H1 (cell line): ENCODE measurements at regions not wholly inside any gene's neighbourhood (a gene's known extent, or its start where the extent isn't known, plus 50 kb on each side); places are given as distances from the start of the nearest gene placed in this dataset.

ENCODE experiments used
- CTCF ChIA-PET: fragments of 300-600 bp; sonication (Branson Sonifier 250); formaldehyde crosslinking; loops from one replicate; lab custom pipeline; 2021; ENCODE audit not compliant: partially characterized antibody; lab: Charles Lee
- POLR2A ChIA-PET: fragments of 300-600 bp; sonication (Branson Sonifier 250); formaldehyde crosslinking; loops from one replicate; lab custom pipeline; 2021; ENCODE audit warnings: inconsistent platforms; ENCODE audit not compliant: partially characterized antibody; lab: Charles Lee
- DNase-seq, 2 experiments: peaks; one replicate each; pipeline versions ENCODE4 v3.0.0 to v3.0.0-alpha.2; 2010 to 2022; ENCODE audit warnings: low spot score in 2 of 2, low read depth in 1 of 2, mixed read lengths in 1 of 2
- FAIRE-seq: peaks from 2 replicates; lab custom pipeline; 2011; peaks lifted over from hg19 to GRCh38; lab: Jason Lieb, UNC
- H2AFZ ChIP-seq: 2 replicates; pipeline ENCODE4 v1.8.1; 2012; ENCODE audit warnings: low read length, inconsistent platforms
- H2AK5ac ChIP-seq: 2 replicates; pipeline ENCODE4 v1.6.1; 2013; ENCODE audit warnings: low read depth, low read length
- H2BK120ac ChIP-seq: replicated peaks from 2 replicates; pipeline ENCODE3; 2013; ENCODE audit warnings: low read depth, low read length, inconsistent platforms
- H2BK12ac ChIP-seq: 2 replicates; pipeline ENCODE4 v1.6.1; 2013; ENCODE audit warnings: low read depth, low read length
- H2BK15ac ChIP-seq: 2 replicates; pipeline ENCODE4 v1.6.1; 2013; ENCODE audit warnings: low read length
- H2BK20ac ChIP-seq: 2 replicates; pipeline ENCODE4 v1.6.1; 2013; ENCODE audit warnings: low read length
- H2BK5ac ChIP-seq: 2 replicates; pipeline ENCODE4 v1.6.1; 2013; ENCODE audit warnings: low read depth, low read length
- H3K14ac ChIP-seq: 2 replicates; pipeline ENCODE4 v1.6.1; 2013; ENCODE audit warnings: inconsistent platforms; ENCODE audit not compliant: insufficient read length
- H3K18ac ChIP-seq: 2 replicates; pipeline ENCODE4 v1.6.1; 2013; ENCODE audit warnings: low read length; ENCODE audit errors: extremely low read depth
- H3K23ac ChIP-seq: 2 replicates; pipeline ENCODE4 v1.6.1; 2013; ENCODE audit warnings: inconsistent platforms; ENCODE audit not compliant: insufficient read length
- H3K23me2 ChIP-seq: 2 replicates; pipeline ENCODE4 v1.6.1; 2013; ENCODE audit warnings: low read depth, low read length
- H3K27ac ChIP-seq: 2 replicates; pipeline ENCODE4 v1.6.1; 2011; ENCODE audit warnings: low read depth, low read length, inconsistent platforms
- H3K27me3 ChIP-seq, 4 experiments: replicated peaks in 1 of 4; 1 replicate in 1 of 4; 2 replicates in 3 of 4; pipeline versions ENCODE4 v1.6.1 to v1.8.1; 2011 to 2013; ENCODE audit warnings: low read length in 3 of 4, mild to moderate bottlenecking in 3 of 4, inconsistent platforms in 2 of 4, mixed read lengths in 2 of 4, moderate library complexity in 1 of 4; ENCODE audit not compliant: control insufficient read depth in 3 of 4, insufficient read depth in 3 of 4; ENCODE audit errors: extremely low read depth in 1 of 4
- H3K36me3 ChIP-seq, 4 experiments: 2 replicates each; pipeline versions ENCODE4 v1.6.1 to v1.8.1; 2011 to 2013; ENCODE audit warnings: mild to moderate bottlenecking in 4 of 4, low read length in 3 of 4, moderate library complexity in 2 of 4, control low read depth in 1 of 4, inconsistent platforms in 1 of 4; ENCODE audit not compliant: insufficient read depth in 4 of 4, control insufficient read depth in 2 of 4
- H3K4ac ChIP-seq: replicated peaks from 2 replicates; pipeline ENCODE3; 2013; ENCODE audit warnings: low read length, low read depth, mixed read lengths, inconsistent platforms; ENCODE audit not compliant: insufficient read length
- H3K4me1 ChIP-seq, 4 experiments: replicated peaks in 1 of 4; 1 replicate in 1 of 4; 2 replicates in 3 of 4; pipeline versions ENCODE4 v1.6.1 to v1.8.1; 2011 to 2013; ENCODE audit warnings: low read length in 3 of 4, inconsistent platforms in 2 of 4, mixed read lengths in 1 of 4; ENCODE audit not compliant: insufficient read depth in 4 of 4, control insufficient read depth in 3 of 4
- H3K4me2 ChIP-seq, 2 experiments: 2 replicates each; pipeline versions ENCODE4 v1.6.1 to v1.8.1; 2011 to 2013; ENCODE audit warnings: low read depth in 2 of 2, low read length in 2 of 2, control low read depth in 1 of 2, inconsistent platforms in 1 of 2, mild to moderate bottlenecking in 1 of 2; ENCODE audit not compliant: insufficient read depth in 1 of 2
- H3K4me3 ChIP-seq, 4 experiments: fragments of 200-600, 300-600 bp in 1 of 4; sonication (generic), shearing (Covaris generic), sonication (Bioruptor Twin) in 1 of 4; 2 replicates each; pipeline versions ENCODE4 v1.5.1 to v1.8.1; 2011 to 2016; ENCODE audit warnings: low read length in 4 of 4, low read depth in 3 of 4, control low read depth in 2 of 4, inconsistent platforms in 2 of 4, mild to moderate bottlenecking in 2 of 4, mixed read lengths in 1 of 4, moderate library complexity in 1 of 4; ENCODE audit not compliant: insufficient read depth in 2 of 4; ENCODE audit errors: extremely low read depth in 1 of 4
- H3K56ac ChIP-seq: replicated peaks from 2 replicates; pipeline ENCODE3; 2013; ENCODE audit warnings: low read depth, mild to moderate bottlenecking, mixed read lengths, low read length, inconsistent platforms; ENCODE audit not compliant: insufficient read length
- H3K79me1 ChIP-seq: 2 replicates; pipeline ENCODE4 v1.6.1; 2013; ENCODE audit warnings: low read depth, low read length, control low read depth
- H3K79me2 ChIP-seq, 2 experiments: 2 replicates each; pipeline versions ENCODE4 v1.6.1 to v1.8.1; 2012 to 2013; ENCODE audit warnings: low read length in 2 of 2, mild to moderate bottlenecking in 2 of 2, inconsistent platforms in 1 of 2; ENCODE audit not compliant: insufficient read depth in 2 of 2, control insufficient read depth in 1 of 2
- H3K9ac ChIP-seq, 4 experiments: replicated peaks in 1 of 4; 1 replicate in 1 of 4; 2 replicates in 3 of 4; pipeline versions ENCODE4 v1.6.1 to v1.8.1; 2011 to 2013; ENCODE audit warnings: low read depth in 3 of 4, low read length in 3 of 4, control low read depth in 2 of 4, mild to moderate bottlenecking in 2 of 4, moderate library complexity in 2 of 4, inconsistent platforms in 1 of 4; ENCODE audit errors: extremely low read depth in 1 of 4
- H3K9me3 ChIP-seq, 2 experiments: 2 replicates each; pipeline versions ENCODE4 v1.6.1 to v1.8.1; 2012 to 2013; ENCODE audit warnings: mild to moderate bottlenecking in 2 of 2, moderate library complexity in 2 of 2, control low read depth in 1 of 2, inconsistent platforms in 1 of 2, low read depth in 1 of 2, low read length in 1 of 2, mixed read lengths in 1 of 2; ENCODE audit not compliant: insufficient read depth in 2 of 2
- H4K20me1 ChIP-seq, 2 experiments: replicated peaks in 1 of 2; 2 replicates each; pipeline versions ENCODE3 to v1.8.1; 2011 to 2013; ENCODE audit warnings: inconsistent platforms in 2 of 2, low read length in 2 of 2, mild to moderate bottlenecking in 1 of 2; ENCODE audit not compliant: insufficient read depth in 2 of 2, control insufficient read depth in 1 of 2
- H4K5ac ChIP-seq: 2 replicates; pipeline ENCODE4 v1.6.1; 2013; ENCODE audit warnings: low read length, low read depth, mixed read lengths, inconsistent platforms; ENCODE audit not compliant: insufficient read length
- H4K8ac ChIP-seq: 2 replicates; pipeline ENCODE4 v1.8.0; 2013; ENCODE audit warnings: mild to moderate bottlenecking, moderate library complexity, low read length, inconsistent platforms; ENCODE audit not compliant: insufficient read depth; ENCODE audit errors: extremely low read depth
- H4K91ac ChIP-seq: replicated peaks from 2 replicates; pipeline ENCODE3; 2013; ENCODE audit warnings: low read length, mixed read lengths, inconsistent platforms; ENCODE audit not compliant: insufficient read length
- BCL11A ChIP-seq, 2 experiments: IDR thresholded peaks; one replicate each; pipeline ENCODE4 v1.6.1; 2011; ENCODE audit warnings: low read depth in 2 of 2, low read length in 2 of 2, mild to moderate bottlenecking in 2 of 2
- CHD1 ChIP-seq: IDR thresholded peaks from 2 replicates; pipeline ENCODE4 v1.6.1; 2012; ENCODE audit warnings: low read depth, low read length, improper control_type of control experiment
- JUND ChIP-seq: IDR thresholded peaks from 2 replicates; pipeline ENCODE4 v1.6.1; 2011; ENCODE audit warnings: mild to moderate bottlenecking, improper control_type of control experiment, low read length
- WGBS, 2 experiments: shearing (Covaris generic) in 1 of 2; methylation state at CpG; one replicate each; pipeline versions ENCODE4 v1.1.6 to v1.1.7; 2013 to 2015; ENCODE audit warnings: low lambda C conversion rate in 2 of 2, mixed read lengths in 2 of 2, inconsistent platforms in 1 of 2, low coverage in 1 of 2, missing lambda C conversion rate in 1 of 2; ENCODE audit not compliant: insufficient replicate concordance in 2 of 2, insufficient coverage in 1 of 2, insufficient read length in 1 of 2; ENCODE audit errors: extremely low coverage in 1 of 2, missing lambda C conversion rate in 1 of 2; 5-methylcytosine and 5-hydroxymethylcytosine counted together

DNA sequence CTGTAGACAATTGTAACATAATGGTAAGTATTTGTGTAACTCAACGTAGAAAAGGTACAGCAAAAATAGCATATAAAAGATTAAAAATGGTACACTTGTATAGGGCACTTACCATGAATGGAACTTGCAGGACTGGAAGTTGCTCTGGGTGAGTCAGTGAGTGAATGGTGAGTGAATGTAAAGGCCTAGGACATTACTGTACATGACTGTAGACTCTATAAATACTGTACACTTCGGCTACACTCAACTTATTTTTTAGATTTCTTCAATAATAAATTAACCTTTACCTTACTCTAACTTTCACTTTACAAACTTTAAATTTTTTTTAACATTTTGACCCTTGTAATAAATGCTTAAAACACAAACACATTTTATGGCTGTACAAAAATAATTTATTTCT lies 72.1 kb upstream of the FAM216B start:
- Histone ChIP-seq H3K4ac (no peak overlapping the region), H4K5ac (no peak overlapping the region), H2BK20ac (no peak overlapping the region), H3K4me3 (no peak overlapping the region), H2BK5ac (no peak overlapping the region), H2BK12ac (no peak overlapping the region), H4K91ac (no peak overlapping the region), H3K27ac (no peak overlapping the region), H3K4me2 (no peak overlapping the region), H3K18ac (no peak overlapping the region), H3K27me3 (no peaks in the 10 kb centered on the region), H3K9me3 (no peaks in the 10 kb centered on the region), H3K56ac (no peak overlapping the region), H3K4me1 (no peaks in the 10 kb centered on the region), H3K23ac (no peak overlapping the region), H3K9ac (no peak overlapping the region), H3K23me2 (no peaks in the 10 kb centered on the region), H3K36me3 (no peaks in the 10 kb centered on the region), H3K79me1 (no peaks in the 10 kb centered on the region), H2AK5ac (no peak overlapping the region), H2AFZ (no peak overlapping the region), H3K79me2 (no peaks in the 10 kb centered on the region), H2BK15ac (no peak overlapping the region), H2BK120ac (no peak overlapping the region), H3K14ac (no peak overlapping the region), H4K20me1 (no peaks in the 10 kb centered on the region), H4K8ac (no peak overlapping the region)
- TF ChIP-seq JUND (no peak), CHD1 (no peak), BCL11A (IDR thresholded peaks at IDR 0.05; ENCODE audit: low read depth in 2 of 2, low read length in 2 of 2) (no peak)
- WGBS, 2 experiments: 97 to 100% methylated on average over 1 to 2 of the region's 2 CpGs
- CTCF ChIA-PET: interaction anchor here (1.1 kb wide), 1 partner anchor 16 kb away, joined by 3 read pairs; no protein-coding TSS in a partner anchor
- no peak for DNase-seq
- no peak for FAIRE-seq
- POLR2A ChIA-PET: no interaction called here
